Aorta (tissue), 5 donors: ENCODE measurements at regions not wholly inside any gene's neighbourhood (a gene's known extent, or its start where the extent isn't known, plus 50 kb on each side); places are given as distances from the start of the nearest gene placed in this dataset.

ENCODE experiments used
- ATAC-seq: fragments of 200-7000 bp; cut with Tn5 transposase; one replicate; pipeline ENCODE4 v1.9.1; 2022; ENCODE audit warnings: moderate library complexity; ENCODE audit not compliant: low FRiP score
- DNase-seq, 2 donors: peaks; one replicate each; pipeline ENCODE4 v3.0.0-alpha.2; 2020
- H3K27ac ChIP-seq, 2 donors: one replicate each; pipeline ENCODE4 v1.5.1; 2013; ENCODE audit warnings: low read length in 2 of 2, mild to moderate bottlenecking in 2 of 2, moderate library complexity in 2 of 2, control low read depth in 1 of 2, inconsistent platforms in 1 of 2, low read depth in 1 of 2
- H3K27me3 ChIP-seq, 2 donors: one replicate each; pipeline ENCODE4 v1.6.1; 2013; ENCODE audit warnings: control low read depth in 1 of 2, low read length in 1 of 2, mild to moderate bottlenecking in 1 of 2, moderate library complexity in 1 of 2; ENCODE audit not compliant: insufficient read depth in 2 of 2, control insufficient read depth in 1 of 2
- H3K36me3 ChIP-seq, 2 donors: one replicate each; pipeline ENCODE4 v1.6.1; 2013; ENCODE audit warnings: control low read depth in 1 of 2, low read length in 1 of 2, mild to moderate bottlenecking in 1 of 2; ENCODE audit not compliant: insufficient read depth in 2 of 2, control insufficient read depth in 1 of 2
- H3K4me1 ChIP-seq, 2 donors: one replicate each; pipeline ENCODE4 v1.6.1; 2013; ENCODE audit warnings: low read length in 2 of 2, control low read depth in 1 of 2, mild to moderate bottlenecking in 1 of 2, moderate library complexity in 1 of 2; ENCODE audit not compliant: insufficient read depth in 2 of 2, control insufficient read depth in 1 of 2
- H3K4me3 ChIP-seq, 2 donors: one replicate each; pipeline ENCODE4 v1.5.1; 2013; ENCODE audit warnings: low read length in 2 of 2, control low read depth in 1 of 2, mild to moderate bottlenecking in 1 of 2
- H3K9me3 ChIP-seq: one replicate; pipeline ENCODE4 v1.6.1; 2013; ENCODE audit warnings: mild to moderate bottlenecking, low read length; ENCODE audit not compliant: control insufficient read depth
- WGBS, 2 donors: extraction: QIAGEN DNeasy Blood & Tissue Kit; methylation state at CpG; one replicate each; pipeline ENCODE4 v1.1.7; 2013; 5-methylcytosine and 5-hydroxymethylcytosine counted together
- intact Hi-C, 2 donors: fragments of 100-400 bp; cut with DNase I; formaldehyde crosslinking; loops; one replicate each; pipeline versions ENCODE4 v1.14.2 to v1.15.0; 2022
- donor health status: healthy with polysubstance abuse.
- donor health status: Bipolar disorder and iron deficiency.
- donor health status: DM: no; HTN: no; CAD: no.
- donor health status: DM: no; HTN: no; CAD: no.
- donor health status: DM: yes; HTN: yes; CAD: no.

- Histone ChIP-seq H3K27me3 (no peaks in the 10 kb centered on the region), H3K36me3 (no peaks in the 10 kb centered on the region), H3K4me3 (no peak overlapping the region), H3K27ac (no peak overlapping the region), H3K9me3 (no peaks in the 10 kb centered on the region), H3K4me1 (no peaks in the 10 kb centered on the region)
- WGBS, 2 donors, result 48 to 81% methylated on average over 2 of the region's 2 CpGs
- DNase-seq (no peak), ATAC-seq (no peak)
- intact Hi-C loops, result no loop called here
Measured at GRCh38 chrX:44071847-44072551, 98.8 kb upstream of the NDP start.

DNA sequence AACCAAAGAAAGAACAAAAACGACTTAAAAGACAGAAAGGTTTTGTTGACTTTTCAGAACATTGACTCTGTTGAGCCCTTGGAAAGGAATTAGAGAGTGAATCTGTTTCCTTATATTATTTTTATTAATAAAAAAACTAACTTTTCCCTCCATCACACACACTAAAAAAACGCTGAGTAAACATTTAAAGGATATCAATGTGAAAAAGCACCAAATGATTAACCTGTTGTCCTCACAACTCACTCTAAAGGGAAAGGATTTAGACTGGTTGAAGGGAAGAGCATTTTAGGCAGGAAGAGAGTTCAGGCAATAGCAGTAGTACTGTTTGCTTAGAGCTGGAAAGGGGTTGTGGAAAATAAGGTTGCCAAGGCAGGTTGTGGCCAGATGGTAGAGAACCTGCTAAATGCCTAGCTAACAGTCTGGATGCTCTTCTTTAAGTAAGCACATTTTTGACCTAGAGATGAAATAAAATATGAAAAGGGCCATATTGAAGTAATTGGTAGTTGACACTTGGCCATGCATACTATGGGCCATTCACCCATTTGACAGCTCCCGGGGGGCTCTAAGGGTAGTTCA lies 98.0 kb upstream of the NDP start:
- no peak for ATAC-seq

GRCh38 chrX:44068043-44068442 lies 94.9 kb upstream of the NDP start:
- intact Hi-C loops, result no loop called here
- Histone ChIP-seq H3K4me3 (no peak overlapping the region), H3K27ac (no peak overlapping the region), H3K36me3 (no peaks in the 10 kb centered on the region), H3K9me3 (no peaks in the 10 kb centered on the region), H3K27me3 (no peaks in the 10 kb centered on the region), H3K4me1 (no peaks in the 10 kb centered on the region)
- WGBS, 2 donors, result 82 to 95% methylated on average over 2 of the region's 2 CpGs
- ATAC-seq, result no peak
- no peak for DNase-seq

More for the DNA sequence above, 98.0 kb upstream of the NDP start:
- H3K4me1 ChIP-seq, result no peaks in the 10 kb centered on the region
- no peak overlapping the region for H3K4me3 ChIP-seq
- 47 to 69% methylated on average over 3 of the region's 3 CpGs for WGBS, 2 donors
- no peaks in the 10 kb centered on the region for H3K36me3 ChIP-seq
- DNase-seq, result no peak
- intact Hi-C loops, result no loop called here
- H3K9me3 ChIP-seq, result no peaks in the 10 kb centered on the region
- H3K27me3 ChIP-seq, result no peaks in the 10 kb centered on the region
- no peak overlapping the region for H3K27ac ChIP-seq

GRCh38 chrX:44063606-44064005 lies 90.4 kb upstream of the NDP start:
- DNase-seq (no peak), ATAC-seq (no peak)
- WGBS, 2 donors, result 92 to 95% methylated on average over 4 of the region's 4 CpGs
- Histone ChIP-seq H3K4me1 (no peaks in the 10 kb centered on the region), H3K4me3 (no peak overlapping the region), H3K9me3 (no peaks in the 10 kb centered on the region), H3K36me3 (no peaks in the 10 kb centered on the region), H3K27ac (no peak overlapping the region), H3K27me3 (no peaks in the 10 kb centered on the region)
- intact Hi-C loops, result no loop called here

GRCh38 chrX:44062840-44063239 lies 89.7 kb upstream of the NDP start:
- H3K36me3 ChIP-seq, result no peaks in the 10 kb centered on the region
- intact Hi-C loops, result no loop called here
- no peak for DNase-seq
- H3K27me3 ChIP-seq, result no peaks in the 10 kb centered on the region
- no peak overlapping the region for H3K4me3 ChIP-seq
- ATAC-seq, result no peak
- no peaks in the 10 kb centered on the region for H3K9me3 ChIP-seq
- H3K4me1 ChIP-seq, result no peaks in the 10 kb centered on the region
- 47 to 70% methylated on average over 3 of the region's 3 CpGs for WGBS, 2 donors
- H3K27ac ChIP-seq, result no peak overlapping the region

DNA sequence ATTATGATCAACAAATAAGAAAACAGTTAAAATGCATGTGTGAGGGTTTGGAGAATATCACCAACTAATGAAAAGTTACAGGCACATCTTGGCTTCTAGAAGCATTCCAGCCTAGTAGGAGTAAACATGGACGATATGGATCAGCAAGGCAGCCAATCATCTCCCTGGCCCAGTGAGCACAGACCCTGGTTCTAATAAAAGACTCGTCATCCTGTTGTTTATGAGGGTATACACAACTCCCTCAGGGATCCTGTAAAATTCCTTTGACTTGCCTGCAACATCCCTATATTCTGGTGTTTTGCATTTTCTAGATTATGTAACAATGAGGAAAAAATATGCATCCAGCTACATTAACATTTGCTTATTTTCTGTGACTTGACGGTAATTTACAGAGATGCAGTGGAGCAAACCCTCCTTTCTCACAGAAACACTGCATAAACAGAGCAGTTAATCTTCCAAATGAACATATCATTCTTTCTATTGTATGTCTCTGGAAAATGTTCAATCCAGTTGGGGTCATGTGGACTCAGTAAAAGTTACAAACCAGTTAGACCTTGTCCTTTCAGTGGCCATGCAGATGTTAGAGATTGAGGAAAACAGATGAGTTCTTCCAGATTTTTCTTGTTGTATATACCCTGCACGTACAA lies 88.9 kb upstream of the NDP start:
- 52 to 61% methylated on average over 4 of the region's 4 CpGs for WGBS, 2 donors
- no peaks in the 10 kb centered on the region for H3K9me3 ChIP-seq
- H3K4me1 ChIP-seq, result no peaks in the 10 kb centered on the region
- H3K27ac ChIP-seq, result no peak overlapping the region
- DNase-seq, result no peak
- no peak for ATAC-seq
- no peaks in the 10 kb centered on the region for H3K36me3 ChIP-seq
- H3K27me3 ChIP-seq, result no peaks in the 10 kb centered on the region
- H3K4me3 ChIP-seq, result no peak overlapping the region
- intact Hi-C loops, result no loop called here

DNA sequence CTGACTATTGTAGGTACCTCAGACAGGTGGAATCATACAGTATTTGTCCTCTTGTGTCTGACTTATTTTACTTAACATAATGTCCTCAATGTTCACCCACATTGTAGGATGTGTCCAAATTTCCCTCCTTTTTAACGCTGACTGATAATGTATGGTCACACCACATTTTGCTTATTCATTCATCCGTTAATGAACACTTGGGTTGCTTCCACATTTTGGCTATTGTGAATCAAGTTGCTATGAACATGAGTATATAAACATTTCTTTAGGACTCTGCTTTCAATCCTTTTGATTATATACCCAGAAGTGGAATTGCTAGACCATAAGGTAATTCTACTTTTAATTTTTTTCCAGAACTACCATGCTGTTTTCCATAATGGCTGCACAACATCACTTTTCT lies 87.0 kb upstream of the NDP start:
- WGBS, 2 donors, result 79 to 84% methylated on average over 2 of the region's 2 CpGs
- H3K27me3 ChIP-seq, result no peaks in the 10 kb centered on the region
- no peak for ATAC-seq

GRCh38 chrX:44058339-44058738 lies 85.1 kb upstream of the NDP start:
- Histone ChIP-seq H3K36me3 (no peaks in the 10 kb centered on the region), H3K4me3 (no peak overlapping the region), H3K27ac (no peak overlapping the region), H3K9me3 (no peaks in the 10 kb centered on the region), H3K4me1 (no peaks in the 10 kb centered on the region), H3K27me3 (no peaks in the 10 kb centered on the region)
- intact Hi-C loops, result no loop called here
- DNase-seq (no peak), ATAC-seq (no peak)
- 77 to 94% methylated on average over 4 of the region's 4 CpGs for WGBS, 2 donors

More for the DNA sequence above, 87.0 kb upstream of the NDP start:
- Histone ChIP-seq H3K4me1 (no peaks in the 10 kb centered on the region), H3K36me3 (no peaks in the 10 kb centered on the region), H3K4me3 (no peak overlapping the region), H3K27ac (no peak overlapping the region), H3K9me3 (no peaks in the 10 kb centered on the region)
- intact Hi-C loops, result no loop called here
- no peak for DNase-seq

- H3K4me3 ChIP-seq, result no peak overlapping the region
- no peak overlapping the region for H3K27ac ChIP-seq
- no peaks in the 10 kb centered on the region for H3K9me3 ChIP-seq
- no peak for DNase-seq
- no peaks in the 10 kb centered on the region for H3K36me3 ChIP-seq
- WGBS, 2 donors, result 29 to 31% methylated on average over 4 of the region's 4 CpGs
- no peaks in the 10 kb centered on the region for H3K27me3 ChIP-seq
- intact Hi-C loops, result no loop called here
- H3K4me1 ChIP-seq, result no peaks in the 10 kb centered on the region
- ATAC-seq, result no peak
Measured at GRCh38 chrX:44055638-44056037, 82.4 kb upstream of the NDP start.
